GM12872 (cell line): ENCODE measurements at regions not wholly inside any gene's neighbourhood (a gene's known extent, or its start where the extent isn't known, plus 50 kb on each side); places are given as distances from the start of the nearest gene placed in this dataset.

Experiments used
- CTCF ChIP-seq: IDR thresholded peaks from 3 replicates; pipeline ENCODE4 v1.5.1; 2011; ENCODE audit warnings: low read depth, mild to moderate bottlenecking, low read length, moderate library complexity; ENCODE audit not compliant: insufficient read depth

- no peak for TF ChIP-seq CTCF
Measured at GRCh38 chr5:114729986-114730385, 368.1 kb downstream of the KCNN2 start.

- TF ChIP-seq CTCF = no peak
Measured at GRCh38 chr5:114727358-114727757, 365.5 kb downstream of the KCNN2 start.

GRCh38 chr5:114726131-114726530 lies 364.3 kb downstream of the KCNN2 start:
- TF ChIP-seq CTCF = no peak

- TF ChIP-seq CTCF = no peak
Measured at GRCh38 chr5:114719268-114719667, 357.4 kb downstream of the KCNN2 start.

- TF ChIP-seq CTCF = no peak
Measured at GRCh38 chr5:114716955-114717354, 355.1 kb downstream of the KCNN2 start.

GRCh38 chr5:114702731-114703130 lies 340.9 kb downstream of the KCNN2 start:
- TF ChIP-seq CTCF = no peak

GRCh38 chr5:114702136-114702535 lies 340.3 kb downstream of the KCNN2 start:
- no peak for TF ChIP-seq CTCF

- TF ChIP-seq CTCF = no peak
Measured at GRCh38 chr5:114700823-114701222, 339.0 kb downstream of the KCNN2 start.
